Activated naive CD4-positive, alpha-beta T cell treated with anti-CD3 and anti-CD28 coated beads for 36 hours (primary cell): ENCODE measurements at regions not wholly inside any gene's neighbourhood (a gene's known extent, or its start where the extent isn't known, plus 50 kb on each side); places are given as distances from the start of the nearest gene placed in this dataset.

Source experiments
- CTCF ChIA-PET: fragments of 350-600 bp; sonication (Branson Sonifier 250); formaldehyde crosslinking; loops from one replicate; lab custom pipeline; 2021; ENCODE audit warnings: antibody characterized with exemption; lab: Charles Lee
- DNase-seq: peaks from one replicate; pipeline ENCODE4 v3.0.0-alpha.2; 2020
- H3K27ac Mint-ChIP-seq: one replicate; pipeline ENCODE4 v1.8.0; 2021; ENCODE audit warnings: mild to moderate bottlenecking, mixed read lengths
- H3K27me3 Mint-ChIP-seq: one replicate; pipeline ENCODE4 v1.8.0; 2021; ENCODE audit warnings: low read depth, mixed read lengths
- H3K36me3 Mint-ChIP-seq: one replicate; pipeline ENCODE4 v1.8.0; 2021; ENCODE audit warnings: low read depth, mixed read lengths
- H3K4me1 Mint-ChIP-seq: one replicate; pipeline ENCODE4 v1.8.0; 2021; ENCODE audit warnings: low read depth, mixed read lengths
- H3K4me3 Mint-ChIP-seq: one replicate; pipeline ENCODE4 v1.8.0; 2021; ENCODE audit warnings: mild to moderate bottlenecking, moderate library complexity, mixed read lengths
- H3K9me3 Mint-ChIP-seq: one replicate; pipeline ENCODE4 v1.8.0; 2021; ENCODE audit warnings: mixed read lengths
- intact Hi-C: fragments of 100-400 bp; cut with micrococcal nuclease; formaldehyde crosslinking; loops from one replicate; pipeline ENCODE4 v1.15.1; 2023

DNA sequence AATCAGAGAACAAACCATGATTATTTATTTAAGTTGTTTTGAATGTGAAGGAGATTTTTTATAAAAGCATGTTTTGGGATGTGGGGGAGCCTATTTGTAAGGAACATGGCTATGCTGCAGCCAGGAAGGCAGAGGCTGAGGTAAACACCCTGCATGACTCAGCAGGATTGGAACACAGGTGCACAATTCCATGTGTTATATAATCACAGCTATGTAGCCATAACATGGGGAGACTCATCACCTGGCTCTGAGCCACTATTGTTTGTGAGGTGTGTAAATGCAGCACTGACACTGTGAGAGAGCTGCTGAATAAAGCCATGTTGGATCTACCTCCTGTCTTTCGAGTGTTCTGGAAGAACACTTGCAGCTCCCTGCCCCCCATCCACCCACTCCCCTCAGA, 1009.8 kb downstream of the DNAH5 start:
- Mint-ChIP-seq H3K27ac (no peak overlapping the region), H3K36me3 (no peaks in the 10 kb centered on the region), H3K4me3 (no peak overlapping the region), H3K4me1 (no peaks in the 10 kb centered on the region), H3K27me3 (no peaks in the 10 kb centered on the region), H3K9me3 (peaks cover 8% of the 10 kb centered on the region)
- CTCF ChIA-PET, result no interaction called here
- intact Hi-C loops, result no loop called here
- no peak for DNase-seq

DNA sequence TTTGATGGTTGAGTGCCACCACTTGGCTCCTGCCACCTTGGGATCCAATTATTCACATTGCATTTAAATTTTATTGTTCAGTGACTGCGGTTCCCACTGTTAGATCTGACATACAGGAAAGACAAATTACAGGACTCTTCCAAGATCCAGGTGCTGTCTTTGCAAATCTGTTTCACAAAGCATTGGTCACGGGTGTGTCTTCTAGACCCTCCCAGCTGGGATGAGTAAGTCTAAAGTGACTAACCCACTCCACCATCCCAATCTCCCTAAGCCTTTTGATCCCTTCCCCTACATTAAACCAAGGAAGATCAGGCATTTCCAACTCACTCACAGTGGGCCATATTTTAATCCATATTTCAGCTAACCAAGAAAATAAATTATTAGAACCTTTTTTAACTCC, 1016.3 kb upstream of the CTNND2 start:
- no peak for DNase-seq
- Mint-ChIP-seq H3K4me3 (no peak overlapping the region), H3K36me3 (no peaks in the 10 kb centered on the region), H3K27me3 (no peaks in the 10 kb centered on the region), H3K9me3 (peaks cover 8% of the 10 kb centered on the region), H3K4me1 (no peaks in the 10 kb centered on the region), H3K27ac (no peak overlapping the region)
- CTCF ChIA-PET, result no interaction called here
- intact Hi-C loops, result no loop called here

DNA sequence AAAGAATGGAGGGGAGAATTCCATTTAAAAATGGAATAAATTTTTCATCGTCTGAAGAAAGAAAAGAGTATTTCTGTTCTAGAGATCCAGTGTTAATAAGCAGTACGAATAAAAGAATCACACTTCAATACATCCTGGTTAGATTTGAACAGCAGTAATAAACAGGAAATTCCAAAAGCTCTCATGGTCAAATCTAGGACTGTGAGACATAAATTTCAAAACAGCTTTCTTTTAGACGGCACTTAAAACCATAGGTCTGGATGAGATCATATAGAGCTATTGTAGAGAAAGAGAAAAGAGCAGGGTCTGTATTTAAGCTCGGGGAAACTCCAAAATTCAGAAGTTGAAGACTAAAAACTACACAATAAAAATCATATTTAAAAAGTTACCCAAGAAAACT, 1006.9 kb upstream of the CTNND2 start:
- Mint-ChIP-seq H3K27me3 (no peaks in the 10 kb centered on the region), H3K4me3 (no peak overlapping the region), H3K27ac (no peak overlapping the region), H3K4me1 (no peaks in the 10 kb centered on the region), H3K36me3 (no peaks in the 10 kb centered on the region), H3K9me3 (no peaks in the 10 kb centered on the region)
- CTCF ChIA-PET, result no interaction called here
- intact Hi-C loops, result no loop called here
- DNase-seq, result no peak

DNA sequence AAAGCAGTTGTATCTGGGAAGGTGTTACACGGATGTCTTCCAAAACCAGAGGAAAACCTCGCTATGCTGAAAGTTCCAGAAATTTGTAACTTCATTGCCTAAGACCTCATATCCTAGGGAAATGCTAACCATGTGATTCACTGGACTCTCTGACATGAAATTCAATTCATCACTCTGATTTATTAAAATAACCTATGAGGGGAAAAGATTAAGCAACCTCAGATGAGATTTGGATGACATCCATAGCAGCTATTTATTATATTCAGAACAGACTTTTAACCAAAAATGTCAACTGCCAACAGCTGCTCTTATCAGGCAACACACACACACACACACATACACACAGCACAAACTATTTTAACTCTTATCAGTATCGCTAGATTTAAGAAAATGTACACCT, 1006.4 kb upstream of the CTNND2 start:
- no peaks in the 10 kb centered on the region for H3K9me3 Mint-ChIP-seq

DNA sequence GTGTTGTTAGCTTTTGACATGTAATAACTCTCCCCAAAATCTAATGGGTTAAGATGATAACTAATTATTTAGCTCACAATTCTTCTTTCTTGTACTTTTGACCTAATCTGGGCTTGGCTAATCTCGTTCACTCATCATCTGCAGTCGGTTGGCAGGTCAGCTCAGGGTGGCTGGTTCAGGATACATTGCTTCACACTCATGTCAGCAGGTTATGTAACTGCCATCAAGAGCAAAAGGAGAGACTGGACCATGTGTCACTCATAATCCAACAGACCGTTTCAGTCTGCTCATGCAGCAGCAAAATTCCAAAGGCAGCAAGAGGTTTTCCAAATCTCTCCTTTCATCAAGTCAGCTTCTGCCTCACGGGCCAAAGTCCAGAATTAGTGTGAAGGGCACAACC, 998.4 kb upstream of the CTNND2 start:
- peaks cover 11% of the 10 kb centered on the region for H3K9me3 Mint-ChIP-seq
- H3K4me1 Mint-ChIP-seq, result no peaks in the 10 kb centered on the region
- no peaks in the 10 kb centered on the region for H3K27me3 Mint-ChIP-seq
- H3K27ac Mint-ChIP-seq, result no peak overlapping the region
- no peak for DNase-seq
- intact Hi-C loops, result no loop called here
- no peak overlapping the region for H3K4me3 Mint-ChIP-seq
- H3K36me3 Mint-ChIP-seq, result no peaks in the 10 kb centered on the region
- CTCF ChIA-PET, result no interaction called here

More for the DNA sequence above, 1006.4 kb upstream of the CTNND2 start:
- no peaks in the 10 kb centered on the region for H3K27me3 Mint-ChIP-seq
- H3K4me3 Mint-ChIP-seq, result no peak overlapping the region
- no peaks in the 10 kb centered on the region for H3K36me3 Mint-ChIP-seq
- no peak overlapping the region for H3K27ac Mint-ChIP-seq
- DNase-seq, result no peak
- intact Hi-C loops, result no loop called here
- CTCF ChIA-PET, result no interaction called here
- H3K4me1 Mint-ChIP-seq, result no peaks in the 10 kb centered on the region

DNA sequence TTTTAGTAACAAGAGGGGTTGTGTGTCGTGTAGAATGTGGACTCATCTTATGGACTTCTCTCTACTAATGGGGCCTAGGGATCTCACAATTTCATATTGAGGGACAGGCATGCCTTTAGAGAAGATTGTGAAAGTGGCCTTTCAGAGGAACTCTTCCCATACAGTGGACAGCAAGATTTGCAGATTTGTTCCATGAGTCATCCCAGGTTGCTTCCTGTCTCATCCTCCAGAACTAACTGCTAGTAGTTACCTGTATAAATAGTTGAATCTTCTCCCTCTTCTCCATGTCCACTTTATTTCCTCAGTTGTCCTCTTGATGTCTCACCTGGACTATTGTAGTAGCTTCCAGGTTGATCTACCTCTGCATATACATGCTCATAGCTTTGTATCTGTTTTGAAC, 997.5 kb upstream of the CTNND2 start:
- Mint-ChIP-seq H3K4me3 (no peak overlapping the region), H3K4me1 (no peaks in the 10 kb centered on the region), H3K36me3 (no peaks in the 10 kb centered on the region), H3K27ac (no peak overlapping the region), H3K27me3 (no peaks in the 10 kb centered on the region), H3K9me3 (peaks cover 12% of the 10 kb centered on the region)
- CTCF ChIA-PET, result no interaction called here
- DNase-seq, result no peak
- intact Hi-C loops, result no loop called here

DNA sequence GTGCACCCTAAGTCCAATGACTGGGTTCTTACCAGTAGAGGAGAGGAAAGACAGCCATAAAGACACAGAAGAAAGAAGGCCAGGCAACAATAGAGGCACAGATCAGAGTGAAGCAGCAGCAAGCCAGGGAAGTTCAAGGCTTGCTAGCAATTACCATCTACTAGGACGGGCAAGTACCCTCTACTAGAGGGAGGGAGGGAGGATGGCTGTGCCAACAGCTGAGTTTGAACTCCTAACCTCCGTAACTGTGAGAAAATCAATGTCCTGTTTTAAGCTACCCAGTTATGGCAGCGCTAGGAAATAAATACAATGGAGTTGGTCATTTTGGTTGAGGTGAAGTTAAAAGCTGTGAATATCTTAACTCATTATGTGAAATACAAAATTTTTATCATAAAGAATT, 991.8 kb upstream of the CTNND2 start:
- Mint-ChIP-seq H3K4me3 (no peak overlapping the region), H3K27ac (no peak overlapping the region), H3K36me3 (no peaks in the 10 kb centered on the region), H3K27me3 (no peaks in the 10 kb centered on the region), H3K4me1 (no peaks in the 10 kb centered on the region), H3K9me3 (peaks cover 15% of the 10 kb centered on the region)
- CTCF ChIA-PET, result no interaction called here
- intact Hi-C loops, result no loop called here
- DNase-seq, result no peak

DNA sequence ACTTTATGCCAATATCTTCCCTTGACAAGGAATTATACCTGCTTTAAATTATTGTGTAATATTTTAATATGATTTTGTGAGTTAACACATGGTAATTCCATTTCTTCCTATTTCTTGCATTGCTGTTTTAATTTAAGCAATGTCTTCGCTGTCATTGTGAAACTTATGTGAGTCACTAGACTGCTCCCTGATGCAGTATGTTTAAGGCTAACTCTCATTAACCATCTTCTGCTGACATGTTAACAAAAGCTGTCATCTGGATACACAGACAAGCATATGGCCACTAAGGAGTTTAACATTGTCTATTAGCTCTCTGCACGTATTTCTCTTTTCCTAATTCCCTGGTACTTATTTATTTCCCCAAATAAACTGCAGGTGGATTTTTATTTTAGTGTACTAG, 980.8 kb upstream of the CTNND2 start:
- intact Hi-C loops, result no loop called here
- no peak overlapping the region for H3K4me3 Mint-ChIP-seq
- H3K27ac Mint-ChIP-seq, result no peak overlapping the region

DNA sequence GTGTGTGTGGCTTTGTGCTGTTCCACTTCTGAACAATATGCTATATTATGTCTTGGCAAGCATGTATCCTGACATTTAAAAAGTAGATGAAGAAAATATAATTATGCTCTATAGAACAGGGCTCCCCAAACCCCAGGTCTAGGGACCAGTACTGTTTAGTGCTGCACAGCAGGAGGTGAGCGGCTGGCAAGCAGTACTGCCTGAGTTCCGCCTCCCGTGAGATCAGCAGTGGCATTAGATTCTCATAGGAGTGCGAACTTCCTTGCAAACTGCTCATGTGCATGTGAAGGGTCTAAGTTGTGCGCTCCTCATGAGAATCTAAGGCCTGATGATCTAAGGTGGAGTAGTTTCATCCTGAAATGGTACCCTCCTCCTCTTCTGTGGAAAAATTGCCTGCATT, 979.1 kb upstream of the CTNND2 start:
- Mint-ChIP-seq H3K4me1 (no peaks in the 10 kb centered on the region), H3K9me3 (peaks cover 8% of the 10 kb centered on the region), H3K27me3 (no peaks in the 10 kb centered on the region), H3K4me3 (no peak overlapping the region), H3K27ac (no peak overlapping the region), H3K36me3 (no peaks in the 10 kb centered on the region)
- CTCF ChIA-PET, result no interaction called here
- intact Hi-C loops, result no loop called here
- no peak for DNase-seq

More for the DNA sequence above, 980.8 kb upstream of the CTNND2 start:
- Mint-ChIP-seq H3K36me3 (no peaks in the 10 kb centered on the region), H3K27me3 (no peaks in the 10 kb centered on the region), H3K4me1 (no peaks in the 10 kb centered on the region), H3K9me3 (peaks cover 4% of the 10 kb centered on the region)
- DNase-seq, result no peak
- CTCF ChIA-PET, result no interaction called here

DNA sequence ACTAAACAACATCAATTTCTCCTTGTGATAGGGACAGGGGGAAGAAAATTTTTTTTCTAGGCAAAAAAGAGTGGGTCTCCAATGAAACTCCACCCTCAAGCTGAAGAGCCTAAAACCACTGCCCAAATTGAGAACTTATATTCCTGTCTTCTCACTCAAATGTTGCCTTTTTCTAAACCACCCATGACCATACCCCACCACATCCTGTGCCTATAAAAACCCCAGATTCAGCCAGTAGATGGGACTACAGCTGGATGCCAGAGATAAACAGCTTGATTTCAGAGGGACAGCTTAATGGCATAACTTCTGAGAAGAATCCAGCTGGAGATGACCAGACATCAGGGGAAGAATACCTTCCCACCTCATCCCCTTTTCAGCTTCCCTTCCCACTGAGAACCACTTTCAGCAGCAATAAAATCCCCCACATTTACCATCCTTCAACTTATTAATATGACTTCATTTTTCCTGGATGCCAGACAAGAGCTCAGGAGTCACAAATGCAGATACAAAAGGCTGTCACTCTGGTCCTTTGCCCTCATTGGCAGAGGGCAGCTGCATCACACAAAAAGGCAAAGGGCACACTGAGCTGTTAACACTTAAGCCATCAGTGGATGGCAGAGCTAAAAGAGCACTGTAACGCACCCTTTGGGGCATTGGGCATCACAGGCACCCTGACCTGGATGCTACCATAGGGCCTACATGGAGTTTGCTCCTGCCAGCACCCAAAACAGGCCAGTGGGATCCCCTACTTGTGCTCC, 972.5 kb upstream of the CTNND2 start:
- Mint-ChIP-seq H3K27me3 (no peaks in the 10 kb centered on the region), H3K27ac (no peak overlapping the region), H3K4me3 (no peak overlapping the region), H3K9me3 (peaks cover 18% of the 10 kb centered on the region), H3K36me3 (no peaks in the 10 kb centered on the region), H3K4me1 (no peaks in the 10 kb centered on the region)
- DNase-seq, result no peak
- intact Hi-C loops, result no loop called here
- CTCF ChIA-PET, result no interaction called here

DNA sequence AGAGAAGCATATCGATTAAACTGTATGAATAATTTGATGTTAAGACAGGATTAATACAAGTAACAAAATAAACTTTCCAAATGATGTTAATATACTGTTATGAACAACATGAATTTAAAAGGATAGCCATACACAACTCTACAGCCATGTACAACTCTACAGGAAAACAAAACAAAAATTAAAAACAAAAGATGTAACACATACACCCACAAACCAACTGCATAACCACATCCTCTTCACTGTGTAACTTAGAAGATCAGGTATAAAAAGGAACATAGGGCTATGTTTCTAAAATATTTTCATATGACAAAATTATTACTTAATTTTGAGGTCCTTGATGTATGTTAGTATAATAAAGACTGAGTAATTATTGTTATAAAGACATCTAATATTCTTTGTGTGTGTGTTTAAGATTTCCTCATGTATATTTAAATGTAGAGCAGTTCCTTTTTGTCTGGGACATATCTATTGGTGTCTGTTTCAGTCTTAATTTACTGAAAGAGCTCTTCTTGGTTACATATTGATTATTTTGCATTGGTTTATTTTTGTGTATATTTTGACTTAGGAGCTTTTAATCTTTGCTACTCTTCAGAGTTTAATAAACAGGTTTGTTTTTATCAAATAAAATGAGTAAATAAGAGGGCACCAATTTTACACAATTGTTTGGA, 966.8 kb upstream of the CTNND2 start:
- Mint-ChIP-seq H3K36me3 (no peaks in the 10 kb centered on the region), H3K27ac (no peak overlapping the region), H3K4me3 (no peak overlapping the region), H3K4me1 (no peaks in the 10 kb centered on the region), H3K9me3 (peaks cover 8% of the 10 kb centered on the region), H3K27me3 (no peaks in the 10 kb centered on the region)
- no peak for DNase-seq
- CTCF ChIA-PET, result no interaction called here
- intact Hi-C loops, result no loop called here

DNA sequence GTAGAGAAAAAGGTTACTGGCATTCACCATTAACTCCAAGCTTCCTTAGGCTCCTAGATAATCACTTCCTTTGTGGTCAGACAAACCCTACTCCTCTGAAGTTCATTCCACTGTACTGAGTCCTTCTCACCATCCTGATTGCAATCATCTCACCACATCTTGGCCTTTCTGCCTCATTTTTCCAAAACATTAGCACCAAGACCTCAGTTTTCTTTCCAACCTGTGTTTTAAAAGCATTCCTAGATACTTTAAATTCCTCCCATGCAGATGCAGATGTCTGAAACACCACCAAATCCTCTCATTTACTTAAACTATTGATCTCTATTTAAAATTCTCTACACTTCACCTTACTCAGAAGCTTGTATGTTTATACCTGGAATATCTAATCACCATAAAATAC, 961.3 kb upstream of the CTNND2 start:
- CTCF ChIA-PET, result no interaction called here
- H3K27ac Mint-ChIP-seq, result no peak overlapping the region
- H3K36me3 Mint-ChIP-seq, result no peaks in the 10 kb centered on the region
- H3K4me3 Mint-ChIP-seq, result no peak overlapping the region
- DNase-seq, result no peak
- no peaks in the 10 kb centered on the region for H3K4me1 Mint-ChIP-seq
- H3K9me3 Mint-ChIP-seq, result peaks cover 11% of the 10 kb centered on the region
- H3K27me3 Mint-ChIP-seq, result no peaks in the 10 kb centered on the region
- intact Hi-C loops, result no loop called here

DNA sequence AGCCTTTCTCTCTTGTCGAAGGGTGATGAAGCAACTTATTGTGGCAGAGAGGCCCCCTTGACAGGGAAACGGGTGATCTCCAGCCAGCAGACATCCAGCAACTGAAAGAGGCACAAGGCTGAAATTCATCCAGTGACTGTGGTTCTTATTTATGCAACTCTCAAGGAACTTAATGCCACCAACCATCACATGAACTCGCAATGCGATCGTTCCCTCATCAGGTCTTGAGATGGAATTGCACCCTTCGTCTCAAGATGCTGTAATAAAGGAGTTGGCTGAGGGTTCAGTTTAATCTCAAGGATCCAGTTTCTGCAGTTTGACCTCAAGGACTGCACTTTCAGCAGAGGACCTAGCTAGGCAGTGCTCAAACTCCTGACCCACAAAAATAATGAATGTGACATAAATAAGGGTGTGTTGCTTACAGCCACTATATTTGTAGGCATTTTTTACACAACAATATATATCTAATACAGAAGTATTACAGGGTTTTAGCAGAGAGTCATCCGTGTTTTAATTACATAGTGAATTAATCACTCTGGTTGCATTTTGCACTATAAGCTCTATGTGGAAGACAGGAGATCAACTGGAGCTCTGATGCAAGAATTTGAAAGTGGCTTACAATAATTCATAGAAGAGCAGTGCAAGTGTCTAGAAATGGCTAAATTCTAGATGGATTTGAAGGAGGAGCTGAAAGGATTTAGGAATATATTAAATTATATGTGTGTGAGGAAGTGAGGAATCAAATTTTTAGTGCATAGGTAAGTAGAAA, 957.8 kb upstream of the CTNND2 start:
- CTCF ChIA-PET, result no interaction called here
- intact Hi-C loops, result no loop called here

More for the DNA sequence above, 957.8 kb upstream of the CTNND2 start:
- no peak overlapping the region for H3K4me3 Mint-ChIP-seq
- DNase-seq, result no peak
- H3K27me3 Mint-ChIP-seq, result no peaks in the 10 kb centered on the region
- H3K4me1 Mint-ChIP-seq, result no peaks in the 10 kb centered on the region
- H3K9me3 Mint-ChIP-seq, result peaks cover 19% of the 10 kb centered on the region
- no peak overlapping the region for H3K27ac Mint-ChIP-seq
- no peaks in the 10 kb centered on the region for H3K36me3 Mint-ChIP-seq
